HCT116 (cell line): ENCODE measurements at regions not wholly inside any gene's neighbourhood (a gene's known extent, or its start where the extent isn't known, plus 50 kb on each side); places are given as distances from the start of the nearest gene placed in this dataset.

Experiments
- CTCF ChIP-seq, 3 experiments: fragments of 200-600 bp in 1 of 3; sonication (generic) in 1 of 3; IDR thresholded peaks in 2 of 3; conservative IDR thresholded peaks in 1 of 3; 2 replicates each; pipeline ENCODE4 v1.5.1; 2012 to 2017; ENCODE audit warnings: low read depth in 2 of 3, low read length in 2 of 3, antibody characterized with exemption in 1 of 3, borderline replicate concordance in 1 of 3, control low read depth in 1 of 3, mild to moderate bottlenecking in 1 of 3, mixed read lengths in 1 of 3, mixed run types in 1 of 3, moderate library complexity in 1 of 3; ENCODE audit not compliant: insufficient read depth in 1 of 3
- EZH2 ChIP-seq: fragments of 200-600 bp; sonication (generic); IDR thresholded peaks from 2 replicates; pipeline ENCODE4 v1.6.1; 2017; ENCODE audit warnings: antibody characterized with exemption, mixed run types
- EZH2phosphoT487 ChIP-seq: fragments of 200-600 bp; IDR thresholded peaks from 2 replicates; pipeline ENCODE4 v1.6.1; 2018; ENCODE audit warnings: antibody characterized with exemption, borderline replicate concordance
- POLR2A ChIP-seq: IDR thresholded peaks from 2 replicates; pipeline ENCODE4 v1.7.0; 2011; ENCODE audit warnings: borderline replicate concordance; ENCODE audit not compliant: insufficient read depth, insufficient read length; ENCODE audit errors: extremely low read depth
- REST ChIP-seq: IDR thresholded peaks from 2 replicates; pipeline ENCODE4 v1.6.1; 2012; ENCODE audit warnings: low read depth
- SRF ChIP-seq: IDR thresholded peaks from 2 replicates; pipeline ENCODE4 v1.6.1; 2012; ENCODE audit warnings: low read depth
- YY1 ChIP-seq: IDR thresholded peaks from 2 replicates; pipeline ENCODE4 v1.6.1; 2011; ENCODE audit warnings: low read length, low read depth, moderate library complexity, mild to moderate bottlenecking; ENCODE audit not compliant: insufficient replicate concordance; ENCODE audit errors: extremely low read depth

GRCh38 chr3:78312851-78313250, 1273.0 kb downstream of the ROBO2 start:
- TF ChIP-seq CTCF (IDR thresholded peaks at IDR 0.05 in 2 of 3, conservative IDR thresholded peaks at IDR 0.05 in 1 of 3; ENCODE audit: borderline replicate concordance in 1 of 3, insufficient read depth in 1 of 3, low read depth in 2 of 3, low read length in 2 of 3) = no peak
- TF ChIP-seq POLR2A = no peak
- no peak for TF ChIP-seq REST
- no peak for TF ChIP-seq SRF
- no peak for TF ChIP-seq EZH2phosphoT487
- TF ChIP-seq EZH2 = no peak
- TF ChIP-seq YY1 = no peak
